HG03196 (cell line): ENCODE measurements at regions not wholly inside any gene's neighbourhood (a gene's known extent, or its start where the extent isn't known, plus 50 kb on each side); places are given as distances from the start of the nearest gene placed in this dataset.
"Not testable (repeated sequence)": the region's sequence is repeated elsewhere in the genome, so short reads cannot be mapped to it uniquely, and the experiment has no call there.

Source experiments
- ATAC-seq: cut with Tn5 transposase; IDR thresholded peaks from one replicate; pipeline ENCODE4 v1.9.1; 2021; ENCODE audit not compliant: unreplicated experiment

DNA sequence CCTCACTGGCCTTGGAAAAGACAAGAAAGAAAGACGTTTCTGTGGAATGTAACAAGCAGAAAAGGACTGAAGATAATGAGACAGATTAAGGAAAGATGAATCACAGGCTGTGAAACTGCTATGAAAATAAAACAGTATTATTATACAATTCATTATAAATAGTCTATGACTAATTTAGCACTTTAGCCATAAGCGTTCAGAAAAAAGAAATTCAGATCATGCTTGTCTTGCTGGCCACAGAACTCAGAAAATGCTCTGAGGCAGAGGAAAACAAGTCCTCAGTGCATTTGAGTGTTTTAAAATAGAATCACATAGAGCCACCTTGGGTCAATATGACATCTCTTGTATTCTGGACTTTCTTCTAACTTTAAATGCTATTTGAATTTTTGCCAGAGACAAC is 65.9 kb upstream of the NBPF26 start:
- ATAC-seq: not testable (repeated sequence)

DNA sequence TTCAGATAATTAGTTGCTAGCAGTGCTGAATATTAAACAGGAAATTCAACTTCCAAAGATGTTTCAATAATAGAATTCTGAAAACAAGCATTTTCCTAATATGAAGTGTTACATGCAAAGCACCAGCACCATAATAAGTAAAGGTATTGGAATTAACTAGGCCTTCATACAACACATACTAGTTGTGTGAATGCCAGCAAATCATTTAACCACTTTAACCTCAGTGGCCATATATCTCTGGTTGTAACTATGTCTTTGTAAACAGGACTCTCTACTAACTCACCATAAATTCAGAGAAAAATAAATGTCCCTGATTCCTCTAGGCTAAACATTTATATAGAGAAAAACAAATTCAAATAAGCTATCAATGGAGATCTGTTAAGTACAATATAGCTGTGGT is 65.1 kb upstream of the NBPF26 start:
- not testable (repeated sequence) for ATAC-seq

DNA sequence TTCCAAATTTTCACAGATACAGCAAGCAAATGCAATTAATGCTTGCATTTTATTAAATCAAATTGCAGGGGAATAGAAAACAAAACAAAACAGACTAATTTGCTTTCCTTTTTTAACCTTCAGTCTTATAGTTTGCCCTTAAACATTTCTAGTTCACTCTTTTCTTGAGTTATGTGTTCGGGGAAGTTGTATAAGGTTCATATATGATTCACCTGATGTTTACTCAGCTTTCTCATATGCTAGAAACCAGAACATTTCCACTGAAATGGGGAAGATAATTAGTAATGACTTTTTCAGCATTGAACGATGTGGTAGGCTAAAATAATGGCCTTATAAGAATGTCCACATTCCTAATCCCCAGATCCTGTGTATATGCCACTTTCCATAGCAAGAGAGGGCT is 64.6 kb upstream of the NBPF26 start:
- not testable (repeated sequence) for ATAC-seq

DNA sequence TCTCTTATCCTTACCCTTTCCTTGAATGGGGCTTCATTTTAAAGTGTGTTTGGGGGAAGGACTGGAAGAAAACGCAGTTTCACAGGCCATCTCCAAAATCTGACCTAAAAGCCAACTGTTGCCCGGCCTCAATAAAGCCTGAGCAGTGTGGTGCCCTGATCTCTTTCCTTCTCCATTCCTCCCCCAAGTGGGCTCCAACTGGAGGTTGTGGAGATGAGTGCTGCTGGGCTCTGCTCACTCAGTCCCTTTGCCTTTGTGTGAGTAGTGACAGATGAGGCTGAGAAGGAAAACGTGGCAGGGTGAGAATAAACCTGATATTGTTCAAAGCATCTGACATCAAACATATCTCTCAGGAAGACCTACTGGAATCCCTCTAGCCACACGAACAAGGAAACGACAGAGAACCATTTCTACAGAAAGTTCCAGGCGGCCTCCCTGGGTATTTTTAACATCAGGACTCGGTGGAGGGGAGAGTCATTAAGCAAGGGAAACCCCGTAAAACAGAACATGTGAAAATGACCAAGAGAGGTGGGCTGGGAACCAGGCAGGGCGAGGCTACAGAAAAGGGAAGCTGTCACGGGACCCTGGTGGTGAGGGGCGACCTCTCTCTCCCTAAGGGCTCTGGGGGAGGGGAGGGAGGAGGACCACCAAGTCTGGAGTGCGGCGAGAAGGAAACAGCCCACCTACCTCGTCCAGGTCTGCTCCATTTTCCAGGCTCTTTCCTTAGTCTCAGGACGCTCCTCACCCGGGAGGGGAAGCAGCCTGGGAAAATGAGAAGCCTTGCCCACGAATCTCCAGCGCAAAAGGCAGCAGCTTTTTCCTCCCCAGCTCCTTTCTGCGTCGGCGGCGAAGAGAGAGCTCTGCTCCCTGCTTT is 59.1 kb upstream of the NBPF26 start:
- ATAC-seq: not testable (repeated sequence)

- ATAC-seq: not testable (repeated sequence)
These were observed 58.5 kb upstream of the NBPF26 start for GRCh38 chr1:120665250-120665577.

DNA sequence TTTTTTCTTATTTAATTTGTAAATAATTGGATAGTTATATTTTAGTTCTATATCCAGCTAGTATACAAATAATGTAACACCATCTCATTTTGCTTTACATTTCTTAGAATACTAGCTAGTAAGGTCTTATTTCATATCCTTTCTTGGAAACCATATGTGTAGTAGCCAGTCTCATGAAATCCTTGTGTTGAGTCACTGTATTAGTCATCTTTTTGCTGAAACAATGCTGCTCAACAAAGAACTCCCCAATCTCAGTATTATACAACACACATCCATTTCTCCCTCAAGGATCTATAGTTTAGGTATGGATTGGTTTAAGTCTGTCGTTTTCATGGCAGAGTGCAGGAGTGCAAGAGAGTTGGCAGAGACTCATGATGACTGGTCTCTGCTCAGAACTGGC is 55.6 kb upstream of the NBPF26 start:
- ATAC-seq: not testable (repeated sequence)
